Omental fat pad (tissue), 3 donors: ENCODE measurements at regions not wholly inside any gene's neighbourhood (a gene's known extent, or its start where the extent isn't known, plus 50 kb on each side); places are given as distances from the start of the nearest gene placed in this dataset.

Experiments used
- ATAC-seq: fragments of 150-250 bp; one replicate; pipeline ENCODE4 v1.9.1; 2016; ENCODE audit warnings: mild to moderate bottlenecking, moderate library complexity; ENCODE audit not compliant: low FRiP score
- DNase-seq: peaks from one replicate; pipeline ENCODE4 v3.0.0-alpha.2; 2019; ENCODE audit warnings: low spot score
- CTCF ChIP-seq, 3 donors: fragments of 450-650 bp; IDR thresholded peaks; one replicate each; pipeline ENCODE4 v1.5.1; 2016 to 2017; ENCODE audit warnings: antibody characterized with exemption in 3 of 3, mild to moderate bottlenecking in 3 of 3, moderate library complexity in 2 of 3

- ATAC-seq (no peak), DNase-seq (no peak)
- TF ChIP-seq CTCF (IDR thresholded peaks at IDR 0.05) = no peak
Measured at GRCh38 chr12:124682425-124683151, 115.2 kb upstream of the NCOR2 start.

GRCh38 chr12:124681779-124682391, 114.5 kb upstream of the NCOR2 start:
- ATAC-seq (no peak), DNase-seq (no peak)
- no peak for TF ChIP-seq CTCF (IDR thresholded peaks at IDR 0.05)

- no peak for DNase-seq
- peak; percentile 23 for ATAC-seq
- TF ChIP-seq CTCF (IDR thresholded peaks at IDR 0.05) = no peak
Measured at GRCh38 chr12:124680863-124681778, 113.7 kb upstream of the NCOR2 start.

- ATAC-seq = no peak
- no peak for TF ChIP-seq CTCF (IDR thresholded peaks at IDR 0.05)
- DNase-seq = no peak
Measured at GRCh38 chr12:124679533-124680371, 112.3 kb upstream of the NCOR2 start.

- TF ChIP-seq CTCF (IDR thresholded peaks at IDR 0.05) = no peak
- ATAC-seq (no peak), DNase-seq (no peak)
Measured at GRCh38 chr12:124679047-124679446, 111.6 kb upstream of the NCOR2 start.

GRCh38 chr12:124678421-124678893, 111.0 kb upstream of the NCOR2 start:
- no peak for DNase-seq
- no peak for TF ChIP-seq CTCF (IDR thresholded peaks at IDR 0.05)
- ATAC-seq = no peak
